Activated T-cell treated with anti-CD3 and anti-CD28 coated beads, Interleukin-2, amount 50 U/mL, for 48 hours (primary cell): ENCODE measurements at regions not wholly inside any gene's neighbourhood (a gene's known extent, or its start where the extent isn't known, plus 50 kb on each side); places are given as distances from the start of the nearest gene placed in this dataset.

ENCODE experiments used
- DNase-seq, 2 experiments: peaks; one replicate each; pipeline ENCODE4 v3.0.0-alpha.2; 2020

DNA sequence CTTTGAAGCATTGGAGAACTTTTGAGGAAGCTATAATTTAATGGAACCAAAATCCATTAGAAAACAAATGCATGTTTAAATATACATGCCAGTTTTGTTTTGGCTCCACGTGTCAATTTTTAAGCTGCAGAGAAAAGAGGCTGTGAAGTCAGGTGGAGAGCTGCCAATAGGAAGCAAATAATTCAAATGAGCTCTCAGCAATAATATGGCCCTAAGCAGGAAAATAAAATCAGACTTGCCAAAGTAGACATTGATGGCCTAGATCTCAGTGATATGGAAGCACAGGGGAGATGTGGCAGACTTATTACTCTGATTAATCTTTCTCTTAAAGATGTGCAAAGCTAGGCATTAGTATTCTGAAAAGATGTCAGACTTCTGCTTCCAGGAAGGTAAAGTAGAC, 769.8 kb upstream of the NDST4 start:
- no peak for DNase-seq

- DNase-seq, result no peak
Observed at GRCh38 chr4:115873048-115873447, 759.6 kb upstream of the NDST4 start.

DNA sequence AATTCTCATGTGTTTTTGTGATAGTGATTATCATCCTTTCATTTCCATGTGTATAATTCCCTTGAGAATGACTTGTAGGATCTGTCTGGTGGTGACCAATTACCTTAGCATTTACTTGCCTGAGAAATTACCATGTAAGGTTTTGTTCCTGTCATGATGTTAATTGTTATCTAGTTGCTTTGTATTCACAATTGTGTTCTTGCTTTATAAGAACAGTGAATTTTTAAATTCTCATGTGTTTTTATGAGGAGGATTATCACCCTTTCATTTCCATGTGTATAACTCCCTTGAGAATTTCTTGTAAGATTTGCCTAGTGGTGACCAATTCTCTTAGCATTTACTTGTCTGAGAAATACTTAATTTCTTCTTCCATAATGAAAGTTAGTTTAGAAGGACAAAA, 758.2 kb upstream of the NDST4 start:
- DNase-seq, result no peak

GRCh38 chr4:115866364-115866896, 753.0 kb upstream of the NDST4 start:
- no peak for DNase-seq

GRCh38 chr4:115865736-115866135, 752.3 kb upstream of the NDST4 start:
- no peak for DNase-seq

- no peak for DNase-seq
Observed at GRCh38 chr4:115852767-115853091, 739.3 kb upstream of the NDST4 start.

DNA sequence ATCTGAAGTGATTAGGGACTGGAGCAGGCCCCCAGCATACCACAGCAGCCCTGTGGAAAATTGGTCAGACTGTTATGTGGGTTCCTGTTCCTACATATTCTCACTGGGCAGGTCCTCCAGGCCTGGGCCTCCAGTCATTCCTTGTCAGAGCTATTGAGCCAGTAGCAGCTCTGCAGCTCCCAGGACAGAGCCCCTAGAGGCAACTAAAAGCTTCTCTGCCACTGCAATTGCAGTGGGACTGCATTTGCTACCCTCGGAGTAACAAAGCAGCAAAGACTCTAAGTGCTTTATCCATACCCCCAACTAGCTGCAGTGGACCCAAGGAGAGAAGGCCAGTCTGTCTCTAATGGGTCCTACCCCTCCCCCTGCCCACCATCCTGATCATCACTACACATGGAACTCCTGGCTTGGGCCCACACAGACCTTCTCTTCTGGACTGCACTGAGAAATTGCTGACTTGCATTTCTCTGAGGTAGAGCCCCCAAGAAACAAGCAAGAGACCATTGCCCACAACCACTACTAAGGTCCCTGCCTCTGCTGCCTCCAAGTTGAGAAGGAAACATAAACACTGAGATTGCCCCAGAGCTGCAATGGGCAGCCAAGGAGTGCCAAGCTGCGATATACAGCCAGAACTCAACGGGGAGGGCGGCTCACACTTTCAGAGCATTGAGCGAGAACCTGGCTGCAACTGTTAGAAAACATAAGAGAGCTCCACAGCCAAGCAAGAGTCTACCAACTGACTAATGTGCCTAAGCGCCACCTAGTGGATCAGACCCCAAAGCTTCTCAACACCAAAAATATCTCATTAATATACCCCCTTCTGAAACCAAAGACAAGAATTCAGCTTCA, 738.7 kb upstream of the NDST4 start:
- DNase-seq, result no peak

GRCh38 chr4:115850799-115851509, 737.5 kb upstream of the NDST4 start:
- DNase-seq, result no peak

DNA sequence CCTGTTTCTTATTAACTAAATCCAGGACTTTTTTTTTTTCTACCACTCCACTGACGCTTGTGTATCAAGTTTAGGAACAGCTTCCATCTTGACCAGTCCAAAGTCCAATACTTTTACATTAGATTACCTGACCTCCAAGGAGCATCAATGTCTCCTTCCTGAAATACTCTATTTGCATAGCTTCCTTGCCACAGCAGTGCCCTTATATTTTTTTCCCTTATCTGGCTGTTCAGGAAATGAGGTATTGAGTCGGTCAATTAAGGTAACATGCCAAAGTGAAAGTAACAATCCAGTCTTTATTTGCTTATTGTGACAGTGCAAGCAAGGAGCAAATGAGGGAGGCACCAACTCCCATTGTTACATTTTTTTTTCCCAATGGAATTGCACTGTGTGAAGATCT, 730.8 kb upstream of the NDST4 start:
- DNase-seq, result no peak

- DNase-seq, result no peak
Observed at GRCh38 chr4:115841871-115842270, 728.5 kb upstream of the NDST4 start.

DNA sequence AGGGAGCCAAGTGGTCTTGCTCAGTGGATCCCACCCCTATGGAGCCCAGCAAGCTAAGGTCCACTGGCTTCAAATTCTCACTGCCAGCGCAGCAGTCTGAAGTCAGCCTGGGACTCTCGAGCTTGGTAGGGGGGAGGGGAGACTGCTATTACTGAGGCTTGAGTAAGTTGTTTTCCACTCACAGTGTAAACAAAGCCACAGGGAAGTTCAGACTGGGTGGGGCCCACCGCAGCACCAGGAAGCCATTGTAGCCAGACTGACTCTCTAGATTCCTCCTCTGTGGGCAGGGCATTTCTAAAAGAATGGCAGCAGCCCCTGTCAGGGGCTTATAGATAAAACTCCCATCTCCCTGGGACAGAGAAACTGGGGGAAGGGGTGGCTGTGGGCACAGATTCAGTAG, 721.0 kb upstream of the NDST4 start:
- DNase-seq, result no peak

- no peak for DNase-seq
Observed at GRCh38 chr4:115824630-115825029, 711.2 kb upstream of the NDST4 start.

GRCh38 chr4:115803825-115804224, 690.4 kb upstream of the NDST4 start:
- DNase-seq, result no peak

DNA sequence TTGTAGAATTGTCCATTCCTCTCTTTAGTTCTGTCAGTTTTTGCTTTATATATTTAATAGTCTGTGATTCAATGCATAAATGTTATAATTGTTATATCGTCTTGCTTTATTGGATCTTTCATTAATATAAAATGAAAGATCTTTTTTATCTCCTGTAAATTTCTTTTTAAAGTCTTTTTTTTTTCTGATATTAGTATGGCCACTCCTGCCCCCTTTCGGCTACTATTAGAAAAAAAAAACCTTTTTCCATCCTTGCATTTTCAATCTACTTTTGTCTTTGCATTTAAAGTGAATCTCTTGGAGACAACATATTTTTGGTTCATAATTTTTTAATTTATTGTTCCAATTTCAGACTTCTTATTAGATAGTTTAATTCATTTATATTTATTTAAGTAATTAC, 677.4 kb upstream of the NDST4 start:
- no peak for DNase-seq

DNA sequence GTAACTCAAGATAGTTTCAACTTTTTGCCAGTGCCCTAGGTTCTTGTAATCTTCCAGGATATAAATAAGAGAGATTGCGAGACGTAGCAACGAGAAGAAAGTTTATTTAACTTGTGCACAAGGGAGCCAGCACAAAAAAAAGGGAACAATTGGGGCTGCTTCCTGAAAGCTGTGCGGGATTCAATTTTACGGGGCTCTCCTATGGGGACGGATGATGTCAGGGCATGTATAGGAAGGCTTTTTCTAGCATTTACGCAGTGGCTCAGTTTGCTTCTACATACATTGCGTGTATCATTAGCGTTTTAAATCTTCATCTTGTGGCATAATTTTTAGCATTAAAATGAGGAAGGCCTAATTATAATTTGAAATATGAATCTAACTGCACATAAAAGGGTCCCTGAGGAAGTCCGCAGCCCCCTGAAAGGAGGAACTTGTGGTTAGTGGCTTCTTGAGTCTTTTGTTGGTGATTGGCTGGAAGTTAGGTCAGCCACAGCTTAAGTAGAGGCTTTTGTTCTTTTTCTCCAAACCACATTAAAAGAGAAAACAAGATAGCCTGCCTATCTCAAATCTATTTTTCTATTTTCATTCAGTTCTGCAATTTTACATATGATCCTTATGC, 668.2 kb upstream of the NDST4 start:
- DNase-seq, result no peak

GRCh38 chr4:115780835-115781234, 667.4 kb upstream of the NDST4 start:
- no peak for DNase-seq

- no peak for DNase-seq
Observed at GRCh38 chr4:115780268-115780667, 666.8 kb upstream of the NDST4 start.

DNA sequence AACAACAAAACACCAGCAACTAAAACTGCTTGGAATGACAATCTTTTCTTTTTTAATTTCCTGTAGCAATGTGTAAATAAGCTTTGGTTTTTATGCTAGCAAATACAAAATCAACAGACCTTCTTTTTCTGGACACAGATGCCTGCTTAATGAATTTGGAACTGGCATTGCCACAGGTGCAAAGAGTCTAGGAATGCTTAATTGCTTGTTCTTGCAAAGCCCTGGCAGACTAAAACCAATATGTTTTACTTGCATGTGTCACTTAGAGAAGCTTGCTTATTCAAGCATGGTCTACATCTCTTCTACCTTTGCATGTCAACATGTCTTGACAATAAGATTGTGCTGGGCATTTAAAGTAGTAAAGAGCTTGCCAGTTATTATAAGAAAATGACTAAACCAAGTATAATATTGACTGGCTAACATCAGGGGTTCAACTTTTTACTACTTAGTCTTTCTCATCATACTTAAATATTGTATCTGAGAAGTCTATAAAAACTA, 656.7 kb upstream of the NDST4 start:
- DNase-seq, result no peak

- DNase-seq, result no peak
Observed at GRCh38 chr4:115769396-115769795, 656.0 kb upstream of the NDST4 start.

DNA sequence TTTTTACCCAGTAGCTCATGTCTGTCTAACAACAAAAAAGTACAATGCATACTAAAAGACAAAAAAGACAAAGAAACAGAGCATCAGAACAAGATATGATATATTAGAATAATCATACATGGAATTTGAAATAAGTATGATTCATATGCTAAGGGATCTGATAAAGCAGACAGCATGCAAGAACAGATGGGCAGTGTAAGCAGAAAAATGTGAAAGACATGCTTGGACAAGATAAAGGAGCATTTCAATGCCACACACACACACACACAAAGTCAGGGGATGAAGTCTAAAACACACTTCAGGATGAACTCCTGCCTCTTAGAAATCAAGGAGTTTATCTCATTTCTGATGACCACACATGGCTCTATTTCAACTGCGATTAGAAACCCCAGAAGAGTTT, 649.6 kb upstream of the NDST4 start:
- DNase-seq, result no peak

- no peak for DNase-seq
Observed at GRCh38 chr4:115759231-115759630, 645.8 kb upstream of the NDST4 start.

GRCh38 chr4:115749404-115749803, 636.0 kb upstream of the NDST4 start:
- DNase-seq, result no peak

- DNase-seq, result no peak
Observed at GRCh38 chr4:115740806-115741205, 627.4 kb upstream of the NDST4 start.
